A549 (cell line): ENCODE measurements at regions not wholly inside any gene's neighbourhood (a gene's known extent, or its start where the extent isn't known, plus 50 kb on each side); places are given as distances from the start of the nearest gene placed in this dataset.

Experiments used
- ATAC-seq, 2 experiments: fragments of 200-7000 bp in 1 of 2; fragments of >200 bp in 1 of 2; cut with Nextera tagmentation in 1 of 2; cut with Tn5 transposase in 1 of 2; 3 replicates each; pipeline versions ENCODE4 v1.8.0 to v1.9.1; 2018 to 2020; ENCODE audit warnings: mild to moderate bottlenecking in 1 of 2, moderate library complexity in 1 of 2
- CTCF ChIA-PET: fragments of 300-600 bp; sonication (Branson Sonifier 250); formaldehyde crosslinking; extraction: SDS; loops from one replicate; lab custom pipeline; 2021; ENCODE audit warnings: antibody characterized with exemption, inconsistent platforms; lab: Yijun Ruan, JAX
- POLR2A ChIA-PET: fragments of 350-600 bp; formaldehyde crosslinking; extraction: SDS; loops from one replicate; lab custom pipeline; 2021; ENCODE audit warnings: antibody characterized with exemption, inconsistent platforms; lab: Yijun Ruan, JAX
- DNase-seq, 2 experiments: peaks; one replicate each; pipeline versions ENCODE4 v3.0.0 to v3.0.0-alpha.2; 2011 to 2016; ENCODE audit warnings: low read depth in 1 of 2, low spot score in 1 of 2
- FAIRE-seq: peaks from 2 replicates; lab custom pipeline; 2011; peaks lifted over from hg19 to GRCh38; lab: Jason Lieb, UNC
- H3K27ac ChIP-seq, 2 experiments: fragments of >200 bp; sonication (Bioruptor Twin); formaldehyde crosslinking; 3 replicates each; pipeline ENCODE4 v1.5.1; 2016 to 2017
- H3K4me1 ChIP-seq: fragments of >200 bp; sonication (Bioruptor Twin); formaldehyde crosslinking; 3 replicates; pipeline ENCODE4 v1.6.1; 2016
- H3K4me2 ChIP-seq: fragments of >200 bp; sonication (Bioruptor Twin); formaldehyde crosslinking; 3 replicates; pipeline ENCODE4 v1.6.1; 2016
- H3K4me3 ChIP-seq: fragments of >200 bp; sonication (Bioruptor Twin); formaldehyde crosslinking; 3 replicates; pipeline ENCODE4 v1.5.1; 2016
- H3K9me3 ChIP-seq: fragments of >200 bp; sonication (Bioruptor Twin); formaldehyde crosslinking; 3 replicates; pipeline ENCODE4 v1.6.1; 2016
- FOSL2 ChIP-seq, 2 experiments: fragments of 450-650 bp in 1 of 2; fragments of >200 bp in 1 of 2; sonication (Bioruptor Twin) in 1 of 2; formaldehyde crosslinking; IDR thresholded peaks; 2 replicates each; pipeline versions ENCODE4 v1.5.0 to v1.6.1; 2016 to 2020; ENCODE audit warnings: mild to moderate bottlenecking in 1 of 2, moderate library complexity in 1 of 2
- FOXS1 ChIP-seq: fragments of 250-450 bp; sonication (Bioruptor Pico); IDR thresholded peaks from 2 replicates; pipeline ENCODE4 v1.5.0; 2020; ENCODE audit warnings: mild to moderate bottlenecking, moderate library complexity
- HEYL ChIP-seq: fragments of 250-450 bp; sonication (Bioruptor Pico); IDR thresholded peaks from 2 replicates; pipeline ENCODE4 v1.8.0; 2021; ENCODE audit warnings: mild to moderate bottlenecking, moderate library complexity
- HOXB13 ChIP-seq: fragments of 250-450 bp; sonication (Bioruptor Pico); IDR thresholded peaks from 2 replicates; pipeline ENCODE4 v1.5.0; 2020; ENCODE audit warnings: low read depth, mild to moderate bottlenecking, moderate library complexity
- HOXB5 ChIP-seq: fragments of 250-450 bp; sonication (Bioruptor Pico); IDR thresholded peaks from 2 replicates; pipeline ENCODE4 v1.5.0; 2020; ENCODE audit warnings: mild to moderate bottlenecking, moderate library complexity
- MAFK ChIP-seq: fragments of 450-650 bp; IDR thresholded peaks from 2 replicates; pipeline ENCODE4 v1.6.1; 2014; ENCODE audit not compliant: partially characterized antibody
- PHF8 ChIP-seq: fragments of 200-600 bp; sonication (generic); IDR thresholded peaks from 2 replicates; pipeline ENCODE4 v1.6.1; 2016; ENCODE audit warnings: low read depth, mild to moderate bottlenecking, antibody characterized with exemption, moderate library complexity, borderline replicate concordance
- POLR2A ChIP-seq: IDR thresholded peaks from 2 replicates; pipeline ENCODE4 v1.6.1; 2012; ENCODE audit warnings: mild to moderate bottlenecking, low read length
- RAD21 ChIP-seq, 2 experiments: fragments of >200 bp in 1 of 2; sonication (Bioruptor Twin) in 1 of 2; formaldehyde crosslinking in 1 of 2; IDR thresholded peaks in 1 of 2; conservative IDR thresholded peaks in 1 of 2; 2 replicates in 1 of 2; 3 replicates in 1 of 2; pipeline ENCODE4 v1.6.1; 2012 to 2018; ENCODE audit warnings: inconsistent platforms in 1 of 2
- RARB ChIP-seq: fragments of 250-450 bp; sonication (Bioruptor Pico); IDR thresholded peaks from 2 replicates; pipeline ENCODE4 v1.8.0; 2021; ENCODE audit warnings: mild to moderate bottlenecking, moderate library complexity
- RNF2 ChIP-seq: fragments of 200-600 bp; sonication (generic); IDR thresholded peaks from 2 replicates; pipeline ENCODE4 v1.6.1; 2016; ENCODE audit warnings: low read depth, mild to moderate bottlenecking, antibody characterized with exemption, moderate library complexity, borderline replicate concordance
- SMC3 ChIP-seq: fragments of >200 bp; sonication (Bioruptor Twin); formaldehyde crosslinking; IDR thresholded peaks from 3 replicates; pipeline ENCODE4 v1.6.1; 2018; ENCODE audit warnings: inconsistent platforms
- TP53 ChIP-seq: fragments of 250-450 bp; sonication (Bioruptor Pico); IDR thresholded peaks from 2 replicates; pipeline ENCODE4 v1.5.0; 2021; ENCODE audit warnings: mild to moderate bottlenecking, moderate library complexity
- ZC3H11A ChIP-seq: fragments of 450-650 bp; IDR thresholded peaks from 2 replicates; pipeline ENCODE4 v1.6.1; 2014; ENCODE audit warnings: antibody characterized with exemption, mild to moderate bottlenecking
- ZNF302 ChIP-seq: fragments of 250-450 bp; sonication (Bioruptor Pico); IDR thresholded peaks from 2 replicates; pipeline ENCODE4 v1.9.0; 2021; ENCODE audit warnings: inconsistent platforms, mild to moderate bottlenecking, moderate library complexity
- WGBS: methylation state at CpG from one replicate; pipeline ENCODE4 v1.1.6; 2017; ENCODE audit errors: missing lambda C conversion rate; 5-methylcytosine and 5-hydroxymethylcytosine counted together
- TF ChIP-seq, protein P1 (sequence below): fragments of 250-450 bp; sonication (Bioruptor Pico); IDR thresholded peaks from 2 replicates; pipeline ENCODE4 v1.5.0; 2021; ENCODE audit warnings: mild to moderate bottlenecking, moderate library complexity, borderline replicate concordance
- TF ChIP-seq, protein P2 (sequence below): fragments of >200 bp; sonication (Bioruptor Twin); formaldehyde crosslinking; IDR thresholded peaks from 2 replicates; pipeline ENCODE4 v1.6.1; 2016
- TF ChIP-seq, protein P3 (sequence below): IDR thresholded peaks from 2 replicates; pipeline ENCODE4 v1.6.1; 2012
- TF ChIP-seq, protein P4 (sequence below): fragments of 150-350 bp; IDR thresholded peaks from 2 replicates; pipeline ENCODE4 v1.6.1; 2014; ENCODE audit warnings: low read depth, mild to moderate bottlenecking, low read length

DNA sequence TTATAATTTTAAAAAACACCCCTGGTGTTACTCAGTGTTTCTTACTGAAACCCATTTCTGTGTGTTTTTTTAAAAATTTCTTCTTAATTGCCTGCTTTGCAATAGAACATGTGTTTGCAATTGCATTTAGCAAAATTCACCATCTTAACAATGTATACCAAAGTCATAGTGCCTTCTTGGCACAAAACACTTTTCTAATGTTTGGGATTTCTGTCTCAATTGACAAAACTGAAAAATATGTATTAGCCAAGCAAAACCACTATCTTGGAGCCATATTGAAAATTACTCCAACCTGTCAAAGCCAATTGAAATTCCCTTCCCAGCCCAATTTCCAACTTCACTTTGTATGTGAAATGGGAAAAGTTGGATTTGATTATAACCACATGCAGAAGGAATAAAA lies 88.4 kb upstream of the RSPO3 start:
- TF ChIP-seq POLR2A: no peak
- TF ChIP-seq, protein P1, sequence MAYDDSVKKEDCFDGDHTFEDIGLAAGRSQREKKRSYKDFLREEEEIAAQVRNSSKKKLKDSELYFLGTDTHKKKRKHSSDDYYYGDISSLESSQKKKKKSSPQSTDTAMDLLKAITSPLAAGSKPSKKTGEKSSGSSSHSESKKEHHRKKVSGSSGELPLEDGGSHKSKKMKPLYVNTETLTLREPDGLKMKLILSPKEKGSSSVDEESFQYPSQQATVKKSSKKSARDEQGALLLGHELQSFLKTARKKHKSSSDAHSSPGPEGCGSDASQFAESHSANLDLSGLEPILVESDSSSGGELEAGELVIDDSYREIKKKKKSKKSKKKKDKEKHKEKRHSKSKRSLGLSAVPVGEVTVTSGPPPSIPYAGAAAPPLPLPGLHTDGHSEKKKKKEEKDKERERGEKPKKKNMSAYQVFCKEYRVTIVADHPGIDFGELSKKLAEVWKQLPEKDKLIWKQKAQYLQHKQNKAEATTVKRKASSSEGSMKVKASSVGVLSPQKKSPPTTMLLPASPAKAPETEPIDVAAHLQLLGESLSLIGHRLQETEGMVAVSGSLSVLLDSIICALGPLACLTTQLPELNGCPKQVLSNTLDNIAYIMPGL (CRISPR knock-in tag): no peak
- no peak for DNase-seq
- no peak overlapping the region for H3K4me3 ChIP-seq
- peaks cover 31% of the 10 kb centered on the region for H3K4me1 ChIP-seq
- H3K27ac ChIP-seq: no peak overlapping the region
- CTCF ChIA-PET: no interaction called here
- H3K4me2 ChIP-seq: no peak overlapping the region
- H3K9me3 ChIP-seq: no peaks in the 10 kb centered on the region
- no peak for ATAC-seq
- POLR2A ChIA-PET: no interaction called here
- no peak for FAIRE-seq

GRCh38 chr6:127030836-127031235 lies 87.6 kb upstream of the RSPO3 start:
- Histone ChIP-seq H3K9me3 (no peaks in the 10 kb centered on the region), H3K27ac (no peak overlapping the region), H3K4me1 (peaks cover 26% of the 10 kb centered on the region), H3K4me2 (no peak overlapping the region), H3K4me3 (no peak overlapping the region)
- 60% methylated on average over 1 of the region's 1 CpG for WGBS
- no peak for DNase-seq
- POLR2A ChIA-PET: no interaction called here
- TF ChIP-seq FOXS1 (CRISPR knock-in tag) (no peak), ZNF302 (CRISPR knock-in tag) (no peak), ZC3H11A (no peak), SMC3 (no peak), RARB (CRISPR knock-in tag) (no peak), MAFK (no peak), RAD21 (conservative IDR thresholded peaks at IDR 0.05 in 1 of 2, IDR thresholded peaks at IDR 0.05 in 1 of 2) (no peak), PHF8 (no peak), FOSL2 (IDR thresholded peaks at IDR 0.05) (no peak), FOSL2 (CRISPR knock-in tag; IDR thresholded peaks at IDR 0.05) (no peak), HEYL (no peak), HOXB13 (CRISPR knock-in tag) (no peak), RNF2 (no peak), HOXB5 (CRISPR knock-in tag) (no peak), TP53 (CRISPR knock-in tag) (no peak)
- TF ChIP-seq, protein P2, sequence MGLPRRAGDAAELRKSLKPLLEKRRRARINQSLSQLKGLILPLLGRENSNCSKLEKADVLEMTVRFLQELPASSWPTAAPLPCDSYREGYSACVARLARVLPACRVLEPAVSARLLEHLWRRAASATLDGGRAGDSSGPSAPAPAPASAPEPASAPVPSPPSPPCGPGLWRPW: no peak
- TF ChIP-seq, protein P3, sequence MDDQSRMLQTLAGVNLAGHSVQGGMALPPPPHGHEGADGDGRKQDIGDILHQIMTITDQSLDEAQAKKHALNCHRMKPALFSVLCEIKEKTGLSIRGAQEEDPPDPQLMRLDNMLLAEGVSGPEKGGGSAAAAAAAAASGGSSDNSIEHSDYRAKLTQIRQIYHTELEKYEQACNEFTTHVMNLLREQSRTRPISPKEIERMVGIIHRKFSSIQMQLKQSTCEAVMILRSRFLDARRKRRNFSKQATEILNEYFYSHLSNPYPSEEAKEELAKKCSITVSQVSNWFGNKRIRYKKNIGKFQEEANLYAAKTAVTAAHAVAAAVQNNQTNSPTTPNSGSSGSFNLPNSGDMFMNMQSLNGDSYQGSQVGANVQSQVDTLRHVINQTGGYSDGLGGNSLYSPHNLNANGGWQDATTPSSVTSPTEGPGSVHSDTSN: no peak
- FAIRE-seq: no peak
- CTCF ChIA-PET: no interaction called here
- ATAC-seq: no peak

GRCh38 chr6:127031511-127031910 lies 87.0 kb upstream of the RSPO3 start:
- DNase-seq: no peak
- TF ChIP-seq, protein P4, sequence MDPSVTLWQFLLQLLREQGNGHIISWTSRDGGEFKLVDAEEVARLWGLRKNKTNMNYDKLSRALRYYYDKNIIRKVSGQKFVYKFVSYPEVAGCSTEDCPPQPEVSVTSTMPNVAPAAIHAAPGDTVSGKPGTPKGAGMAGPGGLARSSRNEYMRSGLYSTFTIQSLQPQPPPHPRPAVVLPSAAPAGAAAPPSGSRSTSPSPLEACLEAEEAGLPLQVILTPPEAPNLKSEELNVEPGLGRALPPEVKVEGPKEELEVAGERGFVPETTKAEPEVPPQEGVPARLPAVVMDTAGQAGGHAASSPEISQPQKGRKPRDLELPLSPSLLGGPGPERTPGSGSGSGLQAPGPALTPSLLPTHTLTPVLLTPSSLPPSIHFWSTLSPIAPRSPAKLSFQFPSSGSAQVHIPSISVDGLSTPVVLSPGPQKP: no peak
- TF ChIP-seq, all 56 proteins: peak for 0
- POLR2A ChIA-PET: no interaction called here
- Histone ChIP-seq H3K9me3 (no peaks in the 10 kb centered on the region), H3K27ac (no peak overlapping the region), H3K4me2 (no peak overlapping the region), H3K4me1 (peaks cover 19% of the 10 kb centered on the region), H3K4me3 (no peak overlapping the region)
- CTCF ChIA-PET: no interaction called here
- 37% methylated on average over 1 of the region's 1 CpG for WGBS
- FAIRE-seq (no peak), ATAC-seq (no peak)
